Coronary artery (tissue), 2 donors: ENCODE measurements at regions not wholly inside any gene's neighbourhood (a gene's known extent, or its start where the extent isn't known, plus 50 kb on each side); places are given as distances from the start of the nearest gene placed in this dataset.
"Not testable (repeated sequence)": the region's sequence is repeated elsewhere in the genome, so short reads cannot be mapped to it uniquely, and the experiment has no call there.

Experiments
- DNase-seq: peaks from one replicate; pipeline ENCODE4 v3.0.0-alpha.2; 2017; ENCODE audit warnings: low spot score
- H3K27ac ChIP-seq, 2 donors: fragments of 200-600 bp; sonication (generic); one replicate each; pipeline ENCODE4 v1.5.1; 2016 to 2019
- H3K4me3 ChIP-seq: fragments of 200-600 bp; sonication (generic); 2 replicates; pipeline ENCODE4 v1.5.1; 2016; ENCODE audit warnings: mild to moderate bottlenecking, moderate library complexity
- TF ChIP-seq, protein P1 (sequence below): fragments of 200-600 bp; sonication (generic); IDR thresholded peaks from one replicate; pipeline ENCODE4 v1.5.1; 2019; ENCODE audit warnings: antibody characterized with exemption

DNA sequence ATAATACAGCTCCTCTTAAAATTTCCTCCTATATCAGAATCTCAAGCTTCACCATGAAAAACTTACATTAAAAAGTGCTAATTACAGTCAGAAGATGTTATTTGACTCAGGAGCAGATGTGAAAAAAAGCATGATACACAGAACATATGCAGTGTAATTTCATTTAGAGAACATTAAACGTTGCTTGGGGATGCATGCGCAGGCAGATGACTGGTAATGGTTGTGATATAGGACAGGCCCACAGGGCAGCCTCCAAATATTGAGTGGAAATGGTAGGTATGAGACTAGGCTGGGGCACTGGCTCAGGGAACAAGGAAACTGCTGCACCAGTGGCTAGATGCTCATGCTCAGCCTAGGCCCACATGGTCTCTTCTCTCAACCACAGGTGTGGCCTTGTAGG lies 69.7 kb downstream of the IARS1 start:
- Histone ChIP-seq H3K4me3 (no peak overlapping the region), H3K27ac (no peak overlapping the region)
- TF ChIP-seq, protein P1, sequence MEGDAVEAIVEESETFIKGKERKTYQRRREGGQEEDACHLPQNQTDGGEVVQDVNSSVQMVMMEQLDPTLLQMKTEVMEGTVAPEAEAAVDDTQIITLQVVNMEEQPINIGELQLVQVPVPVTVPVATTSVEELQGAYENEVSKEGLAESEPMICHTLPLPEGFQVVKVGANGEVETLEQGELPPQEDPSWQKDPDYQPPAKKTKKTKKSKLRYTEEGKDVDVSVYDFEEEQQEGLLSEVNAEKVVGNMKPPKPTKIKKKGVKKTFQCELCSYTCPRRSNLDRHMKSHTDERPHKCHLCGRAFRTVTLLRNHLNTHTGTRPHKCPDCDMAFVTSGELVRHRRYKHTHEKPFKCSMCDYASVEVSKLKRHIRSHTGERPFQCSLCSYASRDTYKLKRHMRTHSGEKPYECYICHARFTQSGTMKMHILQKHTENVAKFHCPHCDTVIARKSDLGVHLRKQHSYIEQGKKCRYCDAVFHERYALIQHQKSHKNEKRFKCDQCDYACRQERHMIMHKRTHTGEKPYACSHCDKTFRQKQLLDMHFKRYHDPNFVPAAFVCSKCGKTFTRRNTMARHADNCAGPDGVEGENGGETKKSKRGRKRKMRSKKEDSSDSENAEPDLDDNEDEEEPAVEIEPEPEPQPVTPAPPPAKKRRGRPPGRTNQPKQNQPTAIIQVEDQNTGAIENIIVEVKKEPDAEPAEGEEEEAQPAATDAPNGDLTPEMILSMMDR: no peak
- DNase-seq: no peak

DNA sequence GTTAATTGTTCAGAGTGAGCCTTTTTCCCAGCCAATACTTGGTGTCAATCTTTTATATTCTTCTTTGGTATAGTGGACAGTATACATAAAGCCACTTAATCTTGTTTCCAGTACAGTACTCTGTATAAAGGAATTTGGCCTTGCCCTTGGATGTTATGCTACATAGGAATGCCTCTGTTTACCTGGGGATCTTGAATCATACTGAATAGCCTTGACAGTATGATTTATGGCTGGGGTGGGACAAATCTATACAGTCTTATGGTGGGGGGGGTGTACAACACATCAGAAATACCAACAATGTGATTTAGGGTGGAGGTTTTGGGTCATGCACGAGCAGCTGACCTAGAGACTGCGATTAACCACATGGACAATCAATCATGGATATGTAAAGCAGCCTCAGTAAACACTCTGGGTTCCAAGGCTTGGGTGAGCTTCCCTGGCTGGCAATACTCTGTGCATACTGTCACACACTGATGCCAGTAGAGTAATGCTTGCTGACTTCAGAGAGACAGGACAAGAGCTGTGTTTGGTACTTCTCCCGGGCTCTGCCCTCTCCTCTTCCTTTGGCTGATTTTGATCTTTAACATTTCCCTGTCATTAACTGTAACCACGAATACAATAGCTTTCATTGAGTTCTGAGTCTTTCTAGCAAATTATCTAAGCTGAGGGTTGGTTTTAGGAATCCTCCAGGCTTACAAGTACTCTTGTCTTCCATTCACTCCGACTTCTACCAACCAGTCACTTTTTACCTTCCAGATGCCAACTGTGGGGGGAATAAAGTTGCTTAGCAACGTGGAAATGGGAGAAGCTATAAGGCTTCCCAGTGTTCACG lies 84.6 kb downstream of the IARS1 start:
- TF ChIP-seq, protein P1: no peak
- Histone ChIP-seq H3K27ac (no peak overlapping the region), H3K4me3 (no peak overlapping the region)
- no peak for DNase-seq

DNA sequence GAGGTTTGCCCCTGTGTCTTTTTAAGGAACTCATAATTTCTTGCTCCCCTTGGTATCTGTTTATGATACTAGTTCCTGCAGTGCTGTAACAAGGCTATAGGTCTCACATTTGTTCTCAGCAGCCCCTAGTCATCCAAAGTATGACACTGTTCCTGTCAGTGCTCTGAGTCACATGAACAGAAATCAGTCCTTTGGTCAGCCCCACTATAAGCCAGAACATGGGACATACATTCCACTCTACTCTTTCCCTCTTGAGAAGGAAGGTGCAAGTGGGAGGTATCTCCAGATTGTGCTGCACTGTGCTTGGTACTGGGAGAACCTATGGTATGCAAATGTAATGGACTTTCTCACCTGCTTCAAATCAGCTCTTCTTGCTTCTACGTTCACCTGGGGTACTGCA lies 87.0 kb downstream of the IARS1 start:
- Histone ChIP-seq H3K4me3 (no peak overlapping the region), H3K27ac (no peak overlapping the region)
- no peak for DNase-seq
- TF ChIP-seq, protein P1: no peak

DNA sequence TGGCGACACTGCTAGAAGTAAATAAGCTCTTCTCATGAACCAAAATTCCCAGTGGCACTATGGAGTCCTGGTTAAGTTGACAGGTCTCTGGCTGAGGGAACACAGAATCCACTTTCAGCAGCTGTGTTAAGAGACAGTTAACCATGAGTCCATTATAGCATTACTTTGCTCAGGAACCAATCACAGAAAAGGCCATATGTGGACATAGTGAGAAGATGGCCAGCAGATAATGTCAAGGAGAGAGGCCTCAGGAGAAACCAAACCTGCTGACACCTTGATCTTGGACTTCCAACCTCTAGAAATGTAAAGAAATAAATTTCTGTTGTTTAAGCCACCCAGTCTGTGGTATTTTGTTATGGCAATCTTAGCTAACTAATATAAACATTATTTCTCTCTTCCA lies 88.7 kb upstream of the SPTLC1 start:
- not testable (repeated sequence) for H3K4me3 ChIP-seq, H3K27ac ChIP-seq, DNase-seq

DNA sequence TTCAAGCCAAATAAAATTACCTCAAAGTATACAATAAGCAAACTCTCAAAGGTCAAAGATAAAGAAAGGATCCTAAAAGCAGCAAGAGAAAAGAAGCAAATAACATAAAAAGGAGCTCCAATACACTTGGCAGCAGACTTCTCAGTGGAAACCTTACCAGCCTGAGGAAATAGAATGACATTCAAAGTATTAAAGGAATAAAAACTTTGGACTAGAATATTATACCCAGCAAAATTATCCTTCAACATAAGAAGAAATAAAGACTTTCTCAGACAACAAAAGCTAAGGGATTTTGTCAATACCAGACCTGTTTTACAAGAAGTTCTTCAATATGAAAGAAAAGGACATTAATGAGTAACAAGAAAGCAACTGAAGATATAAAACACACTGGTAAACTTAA lies 83.0 kb upstream of the SPTLC1 start:
- H3K4me3 ChIP-seq, DNase-seq, H3K27ac ChIP-seq: not testable (repeated sequence)

DNA sequence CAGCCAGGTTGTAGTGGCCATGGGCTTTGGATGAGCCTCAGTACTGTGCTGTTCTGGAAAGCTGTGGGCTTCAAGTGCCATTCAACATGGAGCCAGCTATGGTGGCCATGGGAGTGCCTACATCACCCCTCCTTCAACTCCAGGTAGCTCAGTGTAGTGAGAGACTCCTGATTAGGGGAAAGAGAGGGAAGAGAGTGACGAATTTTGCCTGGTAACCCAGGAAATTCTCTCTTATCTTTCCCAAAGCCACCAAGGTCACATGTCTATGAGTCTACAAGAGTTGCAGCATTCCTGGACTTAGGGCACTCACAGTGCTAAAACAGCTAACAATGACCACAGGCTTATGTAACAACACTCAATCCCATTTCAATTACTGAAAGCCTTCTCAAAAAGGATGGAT lies 81.7 kb upstream of the SPTLC1 start:
- DNase-seq: no peak
- no peak overlapping the region for H3K4me3 ChIP-seq
- TF ChIP-seq, protein P1: no peak
- H3K27ac ChIP-seq: no peak overlapping the region

DNA sequence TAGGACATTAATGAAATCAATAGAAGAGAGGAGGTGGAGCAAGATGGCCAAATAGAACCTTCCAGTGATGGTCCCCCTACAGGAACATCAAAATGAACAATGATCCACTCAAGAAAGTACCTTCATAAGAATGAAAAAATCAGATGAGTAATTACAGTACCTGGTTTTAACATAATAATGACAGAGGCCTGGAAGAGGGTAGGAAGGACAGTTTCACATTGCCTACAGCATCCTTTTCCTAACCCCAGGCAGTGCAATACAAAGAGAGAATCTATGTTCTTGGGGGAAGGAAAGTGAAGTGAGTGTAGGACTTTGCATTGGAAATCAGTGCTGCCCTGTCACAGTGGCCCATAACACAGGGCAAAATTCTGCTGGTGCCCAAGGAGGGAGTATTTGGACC lies 81.2 kb upstream of the SPTLC1 start:
- H3K4me3 ChIP-seq: no peak overlapping the region
- TF ChIP-seq, protein P1: no peak
- no peak for DNase-seq
- no peak overlapping the region for H3K27ac ChIP-seq

DNA sequence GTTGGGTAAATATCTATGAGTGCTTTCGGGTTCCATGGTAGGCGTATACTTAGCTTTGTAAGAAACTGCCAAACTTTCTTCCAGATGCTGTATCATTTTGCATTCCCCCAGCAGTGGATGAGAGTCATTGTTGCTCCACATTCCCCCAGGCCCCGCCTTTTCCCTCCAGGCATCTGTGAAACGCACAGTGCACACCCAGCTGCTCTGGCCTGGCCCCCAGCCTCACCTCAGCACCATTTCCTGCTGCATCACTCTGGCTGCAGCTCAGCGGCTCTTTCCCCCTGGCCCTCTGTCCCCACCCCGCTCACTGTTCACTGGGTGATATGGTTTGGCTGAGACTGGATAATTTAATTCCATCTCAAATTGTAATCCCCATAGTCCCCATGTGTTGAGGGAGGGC lies 76.6 kb upstream of the SPTLC1 start:
- TF ChIP-seq, protein P1: no peak
- DNase-seq: no peak
- Histone ChIP-seq H3K4me3 (no peak overlapping the region), H3K27ac (no peak overlapping the region)
